ENCODE measurements at regions not wholly inside any gene's neighbourhood (a gene's known extent, or its start where the extent isn't known, plus 50 kb on each side); places are given as distances from the start of the nearest gene placed in this dataset.

DNA sequence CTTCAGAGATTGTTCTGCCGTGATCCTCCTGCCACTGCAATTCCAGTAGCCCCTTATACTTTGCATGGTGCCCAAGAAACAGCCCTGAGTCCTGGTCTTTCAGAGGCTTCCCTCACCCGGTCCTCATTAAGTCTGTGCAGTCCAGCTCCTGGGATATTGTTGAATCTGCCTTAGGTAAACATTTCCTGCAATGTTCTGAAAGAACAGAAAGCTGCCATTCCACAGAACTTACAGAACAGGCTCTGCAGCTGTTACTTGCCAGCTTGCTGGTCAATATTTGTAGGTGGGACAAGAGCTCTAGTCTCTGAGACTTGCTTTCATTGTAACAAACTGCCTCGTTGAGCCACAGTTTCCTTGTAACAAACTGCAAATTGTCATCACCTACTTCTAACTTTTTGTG, 115.0 kb upstream of the KIF5B start:
- TF ChIP-seq SMC3 (conservative IDR thresholded peaks at IDR 0.05; ENCODE audit: poor library complexity) (no peak), POLR2AphosphoS5 (IDR thresholded peaks at IDR 0.05) (no peak), TAF1 (IDR thresholded peaks at IDR 0.05; ENCODE audit: low read depth) (no peak), EZH2 (IDR thresholded peaks at IDR 0.05; ENCODE audit: borderline replicate concordance, insufficient read depth, low read length, poor library complexity, severe bottlenecking) (no peak), EP300 (conservative IDR thresholded peaks at IDR 0.05; ENCODE audit: poor library complexity, severe bottlenecking) (no peak), RAD21 (conservative IDR thresholded peaks at IDR 0.05) (no peak), MXI1 (conservative IDR thresholded peaks at IDR 0.05; ENCODE audit: poor library complexity, severe bottlenecking) (no peak)
- TF ChIP-seq, protein P1, sequence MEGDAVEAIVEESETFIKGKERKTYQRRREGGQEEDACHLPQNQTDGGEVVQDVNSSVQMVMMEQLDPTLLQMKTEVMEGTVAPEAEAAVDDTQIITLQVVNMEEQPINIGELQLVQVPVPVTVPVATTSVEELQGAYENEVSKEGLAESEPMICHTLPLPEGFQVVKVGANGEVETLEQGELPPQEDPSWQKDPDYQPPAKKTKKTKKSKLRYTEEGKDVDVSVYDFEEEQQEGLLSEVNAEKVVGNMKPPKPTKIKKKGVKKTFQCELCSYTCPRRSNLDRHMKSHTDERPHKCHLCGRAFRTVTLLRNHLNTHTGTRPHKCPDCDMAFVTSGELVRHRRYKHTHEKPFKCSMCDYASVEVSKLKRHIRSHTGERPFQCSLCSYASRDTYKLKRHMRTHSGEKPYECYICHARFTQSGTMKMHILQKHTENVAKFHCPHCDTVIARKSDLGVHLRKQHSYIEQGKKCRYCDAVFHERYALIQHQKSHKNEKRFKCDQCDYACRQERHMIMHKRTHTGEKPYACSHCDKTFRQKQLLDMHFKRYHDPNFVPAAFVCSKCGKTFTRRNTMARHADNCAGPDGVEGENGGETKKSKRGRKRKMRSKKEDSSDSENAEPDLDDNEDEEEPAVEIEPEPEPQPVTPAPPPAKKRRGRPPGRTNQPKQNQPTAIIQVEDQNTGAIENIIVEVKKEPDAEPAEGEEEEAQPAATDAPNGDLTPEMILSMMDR (IDR thresholded peaks at IDR 0.05; ENCODE audit: poor library complexity, severe bottlenecking): no peak
- TF ChIP-seq, protein P2, sequence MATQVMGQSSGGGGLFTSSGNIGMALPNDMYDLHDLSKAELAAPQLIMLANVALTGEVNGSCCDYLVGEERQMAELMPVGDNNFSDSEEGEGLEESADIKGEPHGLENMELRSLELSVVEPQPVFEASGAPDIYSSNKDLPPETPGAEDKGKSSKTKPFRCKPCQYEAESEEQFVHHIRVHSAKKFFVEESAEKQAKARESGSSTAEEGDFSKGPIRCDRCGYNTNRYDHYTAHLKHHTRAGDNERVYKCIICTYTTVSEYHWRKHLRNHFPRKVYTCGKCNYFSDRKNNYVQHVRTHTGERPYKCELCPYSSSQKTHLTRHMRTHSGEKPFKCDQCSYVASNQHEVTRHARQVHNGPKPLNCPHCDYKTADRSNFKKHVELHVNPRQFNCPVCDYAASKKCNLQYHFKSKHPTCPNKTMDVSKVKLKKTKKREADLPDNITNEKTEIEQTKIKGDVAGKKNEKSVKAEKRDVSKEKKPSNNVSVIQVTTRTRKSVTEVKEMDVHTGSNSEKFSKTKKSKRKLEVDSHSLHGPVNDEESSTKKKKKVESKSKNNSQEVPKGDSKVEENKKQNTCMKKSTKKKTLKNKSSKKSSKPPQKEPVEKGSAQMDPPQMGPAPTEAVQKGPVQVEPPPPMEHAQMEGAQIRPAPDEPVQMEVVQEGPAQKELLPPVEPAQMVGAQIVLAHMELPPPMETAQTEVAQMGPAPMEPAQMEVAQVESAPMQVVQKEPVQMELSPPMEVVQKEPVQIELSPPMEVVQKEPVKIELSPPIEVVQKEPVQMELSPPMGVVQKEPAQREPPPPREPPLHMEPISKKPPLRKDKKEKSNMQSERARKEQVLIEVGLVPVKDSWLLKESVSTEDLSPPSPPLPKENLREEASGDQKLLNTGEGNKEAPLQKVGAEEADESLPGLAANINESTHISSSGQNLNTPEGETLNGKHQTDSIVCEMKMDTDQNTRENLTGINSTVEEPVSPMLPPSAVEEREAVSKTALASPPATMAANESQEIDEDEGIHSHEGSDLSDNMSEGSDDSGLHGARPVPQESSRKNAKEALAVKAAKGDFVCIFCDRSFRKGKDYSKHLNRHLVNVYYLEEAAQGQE (IDR thresholded peaks at IDR 0.05; ENCODE audit: borderline replicate concordance): no peak
